Frontal cortex (tissue), 3 donors: ENCODE measurements at regions not wholly inside any gene's neighbourhood (a gene's known extent, or its start where the extent isn't known, plus 50 kb on each side); places are given as distances from the start of the nearest gene placed in this dataset.

Experiments
- DNase-seq, 2 donors: peaks; one replicate each; pipeline ENCODE4 v3.0.0; 2012; ENCODE audit warnings: low spot score in 2 of 2
- FAIRE-seq: peaks from 2 replicates; lab custom pipeline; 2012; peaks lifted over from hg19 to GRCh38; lab: Jason Lieb, UNC
- donor health status: control.
- donor health status: control.
- donor health status: control.

DNA sequence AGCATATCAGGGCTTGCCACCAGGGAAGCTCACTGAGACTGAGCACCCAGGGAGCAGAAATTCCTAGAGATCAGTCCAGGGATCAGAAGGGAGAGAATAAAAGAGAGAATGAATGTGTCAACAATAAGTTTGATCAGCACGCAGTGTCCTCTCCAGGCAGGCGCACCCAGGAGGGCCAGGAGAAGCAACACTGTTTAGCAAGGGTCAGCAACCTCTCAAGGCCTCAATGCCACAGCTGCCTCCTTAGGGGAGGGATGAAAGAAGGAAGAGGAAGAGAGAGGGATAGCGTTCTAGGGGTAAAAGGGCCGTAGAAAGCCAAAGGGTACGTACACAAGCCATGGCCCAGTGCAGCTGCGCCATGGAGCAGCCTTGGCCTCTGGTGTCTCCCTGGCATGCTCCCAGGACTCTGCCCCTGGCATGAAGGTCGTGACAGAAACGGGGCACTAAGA is 399.8 kb downstream of the SHQ1 start:
- DNase-seq, result no peak
- no peak for FAIRE-seq

- no peak for FAIRE-seq
- DNase-seq, result peak; percentile 96 to 99
Observed at GRCh38 chr3:72447059-72447946, 400.9 kb downstream of the SHQ1 start.

DNA sequence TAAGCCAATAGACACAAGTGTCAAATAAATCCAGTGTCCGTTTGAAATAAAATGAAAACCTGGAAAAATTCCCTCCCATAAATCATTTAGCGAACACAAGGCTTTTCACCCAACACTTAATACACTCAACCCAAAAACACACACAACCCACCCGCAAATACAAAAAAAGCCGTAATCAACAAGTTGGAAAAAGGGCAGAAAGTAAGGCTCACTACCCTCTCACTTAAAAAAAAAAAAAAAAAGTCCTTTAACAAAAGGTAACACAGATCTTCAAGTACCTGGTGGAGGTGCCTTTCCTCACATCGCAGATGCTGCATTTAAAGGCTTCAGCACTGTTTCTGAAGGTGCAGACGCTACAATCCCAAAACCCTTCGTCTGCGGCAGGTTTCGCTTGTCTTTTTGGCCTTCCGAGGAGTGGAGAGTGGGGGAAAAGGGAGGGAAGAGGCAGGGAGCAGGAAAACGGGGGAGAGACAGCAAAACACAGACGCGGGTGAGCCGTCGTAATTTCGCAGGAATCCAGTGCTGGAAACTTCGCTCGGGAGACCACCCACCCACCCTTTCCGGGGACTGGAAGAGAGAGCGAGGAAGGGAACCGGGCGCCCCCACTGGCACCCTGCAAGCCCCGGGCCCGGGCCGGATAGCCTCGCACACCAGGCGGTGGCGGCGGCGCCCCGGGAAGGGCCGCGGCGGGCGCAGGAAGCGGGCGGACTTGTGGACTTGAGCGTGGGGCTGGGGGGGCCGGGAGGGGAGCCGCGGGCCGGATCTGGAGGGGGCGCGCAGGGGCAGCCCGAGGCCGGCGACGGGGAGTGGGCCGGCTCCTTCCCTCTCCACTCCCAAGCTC is 401.8 kb downstream of the SHQ1 start, which contains the start of gene RYBP:
RYBP (minus strand) TSS at position 404 of the 841 bp plus-strand sequence.
- FAIRE-seq, result no peak
- DNase-seq, result no peak

DNA sequence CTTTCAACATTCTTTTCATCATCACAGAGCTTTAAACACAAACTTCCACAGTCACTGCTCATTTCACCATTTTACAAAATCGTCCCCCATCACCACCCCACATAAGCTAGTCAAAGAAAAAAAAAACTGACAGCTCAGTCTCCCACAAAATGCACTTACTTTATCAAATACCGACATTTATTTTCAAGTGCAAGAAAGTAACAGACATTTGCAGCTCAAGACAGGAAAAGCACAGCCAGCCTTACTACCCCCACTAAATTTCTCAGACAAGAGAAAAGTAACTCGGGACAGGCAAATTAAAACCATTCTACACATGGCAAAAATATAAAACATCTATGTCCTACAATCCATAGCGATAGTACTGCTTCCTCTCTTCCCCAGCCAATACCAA is 402.4 kb downstream of the SHQ1 start:
- DNase-seq, result no peak
- no peak for FAIRE-seq

DNA sequence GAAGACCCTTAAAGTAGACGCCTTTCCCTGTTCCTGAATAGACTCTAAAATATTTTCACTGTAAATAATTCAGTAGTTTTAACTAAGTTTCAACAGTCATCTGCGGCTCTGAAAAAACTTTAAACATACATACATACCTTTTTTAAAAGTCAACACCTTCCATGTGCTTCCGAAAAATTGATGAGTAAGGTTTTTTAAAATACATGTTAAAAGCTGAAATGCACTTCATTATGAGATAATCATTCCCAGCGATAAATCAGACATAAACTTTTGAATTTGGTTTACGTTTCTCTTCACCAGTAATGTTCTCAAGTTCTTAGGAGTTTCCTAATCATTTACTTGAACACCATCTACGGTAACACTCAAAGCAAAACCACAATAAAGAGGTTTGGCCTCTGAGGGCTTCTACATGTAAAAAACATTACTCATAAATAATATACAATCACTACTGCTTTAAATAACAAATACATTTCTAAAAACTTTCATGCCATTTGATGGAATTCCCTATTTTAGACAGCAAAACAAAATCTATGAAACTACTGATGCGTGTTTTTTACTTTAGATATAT is 403.5 kb downstream of the SHQ1 start:
- FAIRE-seq (no peak), DNase-seq (no peak)

DNA sequence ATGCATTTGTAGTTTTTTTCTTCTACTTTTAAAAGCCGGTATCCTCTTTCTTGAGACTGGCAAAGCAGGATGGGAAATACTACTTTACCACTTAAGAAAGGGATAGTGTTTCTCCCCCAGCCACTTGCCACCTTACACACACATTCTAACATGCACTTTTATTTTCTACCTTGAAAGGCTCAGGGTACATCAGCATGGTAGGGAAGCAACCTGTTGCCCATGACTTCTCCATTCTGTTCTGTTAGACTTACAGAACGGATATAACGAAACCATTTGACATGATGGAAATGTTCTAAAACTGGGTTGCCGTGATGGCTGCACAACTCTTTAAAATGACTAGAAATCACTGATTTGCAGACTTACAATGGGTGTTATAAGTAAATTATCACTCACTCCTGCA is 405.5 kb downstream of the SHQ1 start:
- FAIRE-seq, result no peak

DNA sequence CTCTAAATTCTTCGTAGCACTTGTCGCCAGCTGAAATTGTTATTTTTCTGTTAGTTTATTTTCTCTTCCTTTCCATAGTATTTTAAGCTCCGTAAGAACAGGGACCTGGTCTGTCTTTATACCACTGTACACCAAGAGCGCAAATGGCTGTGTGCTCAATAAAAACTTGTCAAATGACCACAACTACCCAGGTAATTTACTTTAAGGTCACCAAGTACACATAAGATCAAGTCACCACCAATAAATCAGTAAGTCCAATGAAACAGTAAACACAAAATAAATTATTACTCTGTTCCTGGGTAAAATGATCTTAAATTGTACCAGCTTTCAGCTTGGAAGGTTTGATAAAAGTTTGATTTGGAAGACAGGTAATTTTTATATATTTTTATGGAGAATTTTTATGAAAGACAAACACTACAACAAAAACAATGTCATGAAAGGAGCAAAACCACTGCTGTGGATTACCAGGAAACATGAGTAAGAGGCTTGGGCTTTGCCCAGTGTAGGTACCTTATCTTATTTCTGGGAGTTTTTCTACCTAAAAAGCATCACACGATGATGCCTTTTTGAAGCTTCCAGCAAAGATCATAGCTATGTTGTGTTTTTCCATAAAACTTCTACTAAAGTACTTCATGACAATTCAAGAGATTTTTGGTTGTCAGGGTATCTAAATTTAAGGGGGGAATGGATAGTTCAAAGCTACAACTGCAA is 406.8 kb downstream of the SHQ1 start:
- no peak for FAIRE-seq
- no peak for DNase-seq

More for the DNA sequence above, 405.5 kb downstream of the SHQ1 start:
- no peak for DNase-seq

DNA sequence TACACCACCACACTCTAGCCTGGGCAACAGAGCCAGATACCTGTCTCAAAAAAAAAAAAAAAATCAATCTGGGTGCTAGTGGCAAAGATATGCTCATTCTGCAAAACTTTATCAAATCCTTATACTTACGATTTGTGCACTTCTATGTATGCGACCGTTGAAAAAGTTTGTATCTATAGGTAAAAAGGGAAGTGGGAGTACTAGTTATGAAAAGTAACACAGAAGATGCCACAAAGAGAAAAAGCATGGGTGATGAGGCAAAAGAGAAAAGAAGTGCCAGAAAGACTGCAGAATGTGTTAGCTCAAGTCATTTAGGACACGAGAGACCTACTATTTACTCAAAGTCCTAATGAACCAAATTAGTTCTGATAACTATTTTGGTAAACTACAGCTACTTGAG is 407.8 kb downstream of the SHQ1 start:
- DNase-seq (no peak), FAIRE-seq (no peak)

DNA sequence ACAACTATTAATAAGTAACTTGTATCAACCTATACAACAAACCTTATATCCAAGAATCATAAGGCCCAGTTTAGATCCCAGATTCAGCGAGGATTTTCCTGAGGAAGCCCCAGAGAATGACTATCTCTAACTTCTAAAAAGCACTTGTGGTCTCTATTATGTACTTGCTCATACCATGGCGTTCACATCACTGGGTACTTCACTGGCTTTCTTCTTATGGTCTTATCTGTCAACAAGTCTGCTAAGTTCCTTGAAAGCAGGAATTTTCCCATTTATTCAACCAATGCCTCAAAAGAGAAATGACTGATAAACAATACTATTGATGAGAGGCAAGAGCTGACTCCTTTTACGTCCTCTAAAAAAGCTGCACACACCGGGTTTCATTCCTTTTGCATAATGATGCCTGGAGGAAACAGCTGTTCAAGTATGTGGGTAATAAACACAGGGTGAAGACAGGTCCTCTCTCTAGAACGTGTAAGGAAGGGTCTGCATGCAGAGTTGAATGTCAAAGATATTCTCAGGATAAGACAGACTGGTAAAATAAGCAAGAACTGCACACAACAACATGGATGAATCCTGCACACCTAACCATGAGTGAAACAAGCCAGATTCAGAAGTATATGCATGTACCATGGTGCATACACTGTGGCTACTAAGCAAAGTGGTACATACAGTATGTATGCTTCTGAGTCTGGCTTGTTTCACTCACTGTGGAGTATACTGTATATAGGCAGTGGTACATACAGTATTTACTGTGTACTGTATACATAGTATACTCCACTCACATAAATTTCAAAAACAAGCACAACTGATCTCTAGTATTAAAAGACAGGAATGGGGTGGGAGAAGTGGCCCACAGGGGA is 408.7 kb downstream of the SHQ1 start:
- DNase-seq, result no peak

GRCh38 chr3:72437661-72438406 is 410.4 kb downstream of the SHQ1 start:
- DNase-seq (no peak), FAIRE-seq (no peak)

More for the DNA sequence above, 408.7 kb downstream of the SHQ1 start:
- no peak for FAIRE-seq

DNA sequence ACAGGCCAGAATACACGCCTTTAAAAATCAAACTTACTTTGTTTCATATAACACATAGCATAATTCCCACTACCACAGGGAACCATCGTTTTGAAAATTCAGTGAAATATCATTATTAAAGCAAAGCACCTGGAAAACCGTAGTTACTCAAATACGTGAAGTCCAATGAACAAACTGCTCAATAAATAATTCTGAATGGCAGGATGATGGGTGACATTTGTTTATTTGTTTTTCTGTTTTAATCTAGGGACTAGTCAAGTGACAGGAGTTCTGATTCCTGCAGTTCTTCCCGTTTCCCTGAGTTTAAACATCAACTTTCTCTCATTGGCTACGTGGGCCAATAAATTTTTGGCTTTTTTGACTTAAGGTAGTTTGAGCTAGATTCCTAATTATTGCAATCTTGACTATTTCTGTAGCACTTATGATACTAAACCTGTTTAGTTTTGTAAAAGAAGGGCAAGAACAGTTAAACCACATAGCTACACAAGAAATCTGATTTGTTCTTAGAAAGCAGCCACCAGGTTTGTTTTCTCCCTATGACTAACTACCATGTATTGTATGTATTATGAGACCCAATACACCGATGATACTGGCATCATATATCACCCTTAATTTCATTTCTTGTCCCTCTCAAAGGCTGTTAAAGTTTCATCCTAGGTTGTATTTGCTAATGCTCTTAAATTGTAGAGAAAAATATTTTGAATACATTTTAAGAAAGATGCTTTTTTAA is 411.2 kb downstream of the SHQ1 start:
- FAIRE-seq (no peak), DNase-seq (no peak)

DNA sequence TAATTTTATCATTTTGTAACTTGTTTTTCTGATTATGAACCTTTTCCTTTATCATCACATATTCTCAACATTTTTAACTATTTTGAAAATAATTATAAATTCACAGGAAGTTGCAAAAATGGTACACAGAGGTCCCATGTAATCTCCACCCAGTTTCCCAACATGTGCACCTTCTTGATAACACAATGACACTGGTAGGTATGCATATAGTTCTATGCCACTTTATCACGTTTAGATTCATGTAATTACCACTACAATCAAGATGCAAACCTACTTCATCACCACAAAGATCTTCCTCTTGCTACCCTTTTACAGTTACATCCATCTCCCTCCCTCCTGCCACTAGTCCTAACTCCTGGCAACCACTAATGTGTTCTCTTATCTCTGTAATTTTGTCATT is 413.9 kb downstream of the SHQ1 start:
- no peak for FAIRE-seq
- DNase-seq, result no peak

- DNase-seq, result no peak
Observed at GRCh38 chr3:72432246-72432645, 416.0 kb downstream of the SHQ1 start.

DNA sequence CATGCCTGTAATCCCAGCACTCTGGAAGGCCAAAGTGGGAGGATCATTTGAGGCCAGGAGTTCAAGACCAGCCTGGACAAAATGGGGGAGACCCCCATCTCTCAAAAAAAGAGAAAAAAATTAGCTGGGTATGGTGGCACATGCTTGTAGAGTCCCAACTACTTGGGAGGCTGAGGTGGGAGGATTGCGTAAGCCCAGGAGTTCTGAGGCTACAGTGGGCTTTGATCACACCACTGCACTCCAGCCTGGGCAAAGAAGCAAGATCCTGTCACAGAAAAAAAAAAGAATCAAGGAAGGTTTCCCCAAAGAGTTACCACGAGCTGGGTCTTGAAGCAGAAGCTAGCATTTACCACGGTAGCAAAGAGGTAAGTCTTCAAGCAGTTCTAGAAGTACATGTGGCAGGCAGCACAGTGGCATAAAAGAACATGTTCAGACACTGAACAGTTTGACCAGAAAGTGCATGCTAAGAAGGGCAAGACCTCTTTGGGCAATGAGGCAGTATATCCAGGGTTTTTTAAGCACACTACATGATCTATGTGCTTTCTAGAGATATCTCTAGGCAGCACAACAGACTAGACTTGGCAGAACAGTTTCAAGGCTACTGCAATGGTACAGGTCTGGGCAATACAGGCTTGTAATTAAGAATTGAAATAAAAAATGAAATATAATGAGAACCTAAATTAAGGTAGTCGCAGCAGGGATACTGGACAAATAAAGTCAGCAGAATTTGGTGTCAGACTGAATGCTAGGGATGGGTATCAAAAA is 418.5 kb downstream of the SHQ1 start:
- FAIRE-seq, result no peak

More at GRCh38 chr3:72432246-72432645, 416.0 kb downstream of the SHQ1 start:
- no peak for FAIRE-seq

GRCh38 chr3:72428803-72429202 is 419.4 kb downstream of the SHQ1 start:
- no peak for FAIRE-seq
- DNase-seq, result no peak

More for the DNA sequence above, 418.5 kb downstream of the SHQ1 start:
- DNase-seq, result no peak

DNA sequence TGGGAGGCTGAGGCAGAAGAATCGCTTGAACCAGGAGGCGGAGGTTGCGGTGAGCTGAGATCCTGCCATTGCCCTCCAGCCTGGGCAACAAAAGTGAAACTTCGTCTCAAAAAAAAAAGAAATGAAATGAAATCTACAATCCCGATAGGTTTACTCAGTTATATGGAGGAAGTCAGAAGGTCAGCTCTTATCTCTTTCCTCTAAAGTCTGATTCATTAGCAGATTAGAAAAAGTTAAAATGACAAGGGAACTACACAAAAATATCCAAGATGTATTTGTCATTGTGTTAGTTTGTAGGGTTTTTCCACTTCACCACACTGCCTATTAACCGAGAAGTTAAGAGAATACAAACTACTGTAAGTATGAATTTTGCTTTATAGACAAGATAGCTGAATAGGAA is 420.6 kb downstream of the SHQ1 start:
- DNase-seq (no peak), FAIRE-seq (no peak)
